NCI-H128 (cell line): ENCODE measurements at regions not wholly inside any gene's neighbourhood (a gene's known extent, or its start where the extent isn't known, plus 50 kb on each side); places are given as distances from the start of the nearest gene placed in this dataset.

Source experiments
- DNase-seq: peaks from one replicate; lab custom pipeline; 2025; ENCODE audit not compliant: unreplicated experiment; lab: John Stamatoyannopoulos, UW

GRCh38 chr9:108178318-108178717, 677.5 kb downstream of the ACTL7B start:
- no peak for DNase-seq

GRCh38 chr9:108168236-108168850, 678.8 kb upstream of the KLF4 start:
- DNase-seq: no peak

GRCh38 chr9:108167136-108167900, 677.7 kb upstream of the KLF4 start:
- no peak for DNase-seq

DNA sequence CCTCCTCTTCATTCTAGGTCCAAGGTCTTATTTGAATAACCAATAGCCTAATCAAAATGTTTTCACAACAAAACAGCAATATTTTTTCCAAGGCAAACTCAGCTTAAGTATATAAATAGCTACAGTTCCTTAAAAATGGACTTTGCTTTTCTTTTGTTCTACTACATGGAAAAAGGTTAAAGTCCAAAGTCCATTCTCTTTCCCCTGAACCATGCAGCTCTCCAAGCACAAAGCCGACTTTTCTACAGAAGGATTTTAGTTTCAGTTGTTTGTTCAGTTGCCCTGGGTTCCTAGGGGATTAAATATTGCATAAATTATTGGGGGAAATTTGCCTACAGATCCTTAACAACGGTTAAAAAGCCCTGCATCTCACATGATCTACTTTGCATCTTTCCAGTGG, 677.0 kb upstream of the KLF4 start:
- DNase-seq: no peak

- no peak for DNase-seq
Observed at GRCh38 chr9:108163321-108164005, 673.9 kb upstream of the KLF4 start.

GRCh38 chr9:108162664-108163063, 673.1 kb upstream of the KLF4 start:
- DNase-seq: no peak

- DNase-seq: no peak
Observed at GRCh38 chr9:108161503-108161902, 671.9 kb upstream of the KLF4 start.

GRCh38 chr9:108160706-108161355, 671.3 kb upstream of the KLF4 start:
- no peak for DNase-seq

- DNase-seq: no peak
Observed at GRCh38 chr9:108160039-108160438, 670.5 kb upstream of the KLF4 start.

DNA sequence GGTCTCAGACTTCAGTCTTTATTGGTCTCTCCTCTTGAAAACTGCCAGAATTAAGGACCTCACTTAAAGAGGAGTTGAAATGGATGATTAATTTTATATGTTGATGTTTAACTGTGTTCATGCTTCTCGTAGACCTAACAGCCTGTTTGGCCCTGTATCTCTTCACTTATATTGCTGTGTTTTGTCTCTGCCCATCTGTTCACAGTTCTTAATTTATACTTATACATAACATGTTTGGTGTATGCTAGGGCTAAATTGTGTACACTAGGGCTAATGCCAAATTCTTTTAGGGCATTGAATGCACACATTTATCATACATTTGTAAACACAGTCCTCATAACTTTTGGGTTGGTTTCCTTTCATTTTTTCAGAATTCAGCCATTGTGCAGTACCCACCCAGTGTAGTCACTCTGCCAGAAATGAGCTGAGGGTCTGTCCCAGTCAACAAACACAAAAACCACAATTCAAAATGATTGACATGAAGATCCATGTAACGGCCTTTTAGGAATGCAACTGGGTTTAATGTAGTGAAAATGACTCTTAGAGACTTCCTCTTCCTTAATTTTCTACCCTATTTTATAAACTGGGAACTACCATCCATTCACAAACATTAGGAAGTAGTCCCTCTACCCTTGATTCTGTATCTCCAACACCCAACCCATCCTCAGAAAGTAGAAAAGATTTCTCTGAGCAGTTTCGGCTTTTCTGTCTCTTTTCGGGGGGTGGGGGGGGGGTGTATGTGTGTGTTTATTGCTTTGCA, 668.8 kb upstream of the KLF4 start:
- no peak for DNase-seq

DNA sequence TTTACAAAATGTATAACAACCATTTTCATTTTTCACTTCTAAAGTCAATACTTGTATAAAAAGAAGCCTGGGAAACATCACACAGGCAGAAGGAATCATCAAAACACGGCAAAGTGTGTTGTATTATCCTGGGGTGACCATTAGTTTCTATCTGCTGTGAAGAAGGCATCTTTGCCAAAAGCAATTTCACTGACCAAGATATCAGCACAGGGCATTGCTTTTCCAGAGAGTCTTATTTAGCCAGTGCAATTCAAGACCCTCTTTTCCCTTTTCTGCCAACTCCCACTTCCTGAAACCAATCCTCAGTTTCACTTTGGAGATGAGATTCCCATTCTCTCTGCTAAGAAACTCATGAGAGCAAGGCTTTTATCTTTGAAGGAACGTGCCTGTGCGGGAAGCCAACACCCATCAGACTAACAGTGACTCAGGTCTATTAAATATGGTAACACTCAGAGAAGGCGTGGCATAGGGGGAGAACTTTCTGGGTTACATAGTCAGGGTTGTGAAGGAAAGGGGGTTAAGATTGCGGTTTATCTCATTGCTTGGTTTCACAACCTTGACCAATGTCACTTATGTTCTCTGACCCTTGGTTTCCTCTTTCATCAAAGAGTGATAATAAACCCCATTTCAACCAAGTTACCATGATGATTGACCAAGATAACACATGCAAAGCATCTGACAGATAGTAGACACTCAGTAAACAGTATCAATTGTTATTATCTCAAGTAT, 666.9 kb upstream of the KLF4 start:
- no peak for DNase-seq

DNA sequence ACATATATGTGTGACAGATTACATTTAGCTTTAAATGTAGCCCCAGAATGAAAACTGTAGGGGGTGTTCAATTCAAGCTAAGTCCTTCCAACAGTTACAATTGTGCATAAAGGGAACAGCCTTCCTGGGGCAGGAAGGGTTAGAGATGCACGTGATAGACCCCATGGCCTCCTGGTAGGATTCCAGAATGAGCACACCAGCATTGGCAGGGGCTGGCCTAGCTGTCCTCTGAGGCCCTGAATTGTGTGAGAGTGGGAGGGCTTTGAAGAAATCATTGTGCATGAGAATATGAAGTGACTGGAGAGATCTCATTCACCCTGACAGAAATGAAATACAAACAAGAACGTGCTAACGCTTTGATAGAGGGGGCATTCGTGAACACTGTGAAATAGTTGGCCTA, 663.8 kb upstream of the KLF4 start:
- no peak for DNase-seq

DNA sequence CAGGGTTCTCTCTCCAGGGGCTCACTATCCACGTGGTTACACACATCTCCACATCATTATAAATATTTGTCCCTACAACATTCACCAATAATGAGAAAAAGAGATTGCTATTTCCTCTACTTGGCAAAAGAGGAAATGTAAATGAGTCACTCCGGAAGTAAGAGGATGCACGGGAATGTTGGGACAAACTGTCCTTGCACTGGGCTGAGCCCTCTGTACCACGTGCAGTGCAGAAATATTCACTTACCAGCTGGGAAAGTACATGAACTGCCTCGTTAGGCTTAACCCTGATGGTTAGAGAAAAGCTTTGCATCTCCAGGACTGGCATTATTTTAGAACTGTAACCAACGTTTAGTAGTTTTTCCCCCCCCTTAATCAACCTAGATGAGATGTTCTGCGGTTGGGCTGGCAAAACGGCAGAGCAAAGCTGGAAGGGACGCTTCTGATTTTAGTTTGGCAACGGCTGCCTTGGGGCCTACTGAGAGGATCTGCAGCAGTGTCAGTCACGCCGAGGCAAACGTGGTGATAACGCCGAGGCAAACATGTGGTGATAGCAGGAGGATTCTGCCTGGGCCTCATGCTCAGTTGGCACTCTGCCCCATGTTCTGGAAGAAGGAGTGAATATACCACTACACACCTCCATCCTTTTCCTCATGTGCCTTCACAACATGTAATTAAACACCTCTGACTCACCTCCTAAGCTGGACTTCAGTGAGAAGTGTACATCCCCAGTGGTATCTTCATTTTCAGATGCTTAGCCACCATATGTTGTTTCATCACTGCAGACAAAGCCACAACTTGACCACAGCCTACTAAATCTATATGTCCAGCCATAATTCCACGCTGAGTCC, 661.4 kb upstream of the KLF4 start:
- no peak for DNase-seq

DNA sequence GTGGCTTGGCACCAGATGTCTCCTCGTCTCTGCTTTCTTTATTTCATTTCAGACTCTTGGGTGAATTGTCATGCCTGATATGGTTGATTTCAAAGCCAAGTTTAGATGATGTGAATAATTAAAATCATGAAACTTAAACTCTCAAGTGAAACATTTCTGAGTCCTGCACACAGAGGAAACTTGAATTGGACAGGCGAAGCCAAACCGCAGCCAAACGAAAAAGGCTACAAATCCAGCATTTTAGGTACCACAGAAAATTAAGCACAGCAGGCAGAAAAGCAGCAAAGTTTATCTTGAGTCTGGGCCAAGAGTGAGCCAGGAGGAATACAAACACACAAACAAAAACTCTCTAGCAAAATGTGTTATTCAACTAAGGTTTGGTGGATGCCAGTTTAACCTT, 659.8 kb upstream of the KLF4 start:
- DNase-seq: no peak

GRCh38 chr9:108142504-108143201, 653.1 kb upstream of the KLF4 start:
- DNase-seq: no peak

- no peak for DNase-seq
Observed at GRCh38 chr9:108142142-108142503, 652.6 kb upstream of the KLF4 start.

GRCh38 chr9:108139900-108140299, 650.3 kb upstream of the KLF4 start:
- DNase-seq: no peak

- DNase-seq: no peak
Observed at GRCh38 chr9:108138516-108138915, 648.9 kb upstream of the KLF4 start.

DNA sequence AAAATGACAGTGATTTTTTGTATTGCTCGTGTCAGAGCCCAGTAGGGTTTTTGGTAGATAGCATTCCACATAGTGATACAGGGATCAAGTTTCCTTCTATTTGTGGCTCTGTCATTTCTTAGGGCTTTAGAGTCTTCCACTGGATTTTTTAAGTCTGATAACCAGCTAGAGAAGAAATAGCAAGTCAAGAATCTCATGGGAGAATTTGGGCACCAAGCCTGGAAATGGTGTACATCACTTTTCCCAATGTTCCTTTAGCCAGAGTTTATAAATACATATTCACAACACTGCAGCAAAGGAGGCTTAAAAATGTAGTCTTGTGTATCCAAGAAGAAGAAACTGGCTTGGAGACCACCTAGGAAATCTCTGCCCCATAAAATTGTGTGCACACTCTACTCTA, 647.1 kb upstream of the KLF4 start:
- no peak for DNase-seq
